GM23248 (cell line): ENCODE measurements at regions not wholly inside any gene's neighbourhood (a gene's known extent, or its start where the extent isn't known, plus 50 kb on each side); places are given as distances from the start of the nearest gene placed in this dataset.

Source experiments
- EZH2 ChIP-seq: fragments of 200-600 bp; sonication (generic); IDR thresholded peaks from 2 replicates; pipeline ENCODE4 v1.6.1; 2018; ENCODE audit warnings: antibody characterized with exemption, mild to moderate bottlenecking; ENCODE audit not compliant: insufficient read depth, poor library complexity, severe bottlenecking
- EZH2phosphoT487 ChIP-seq: fragments of 200-600 bp; sonication (generic); IDR thresholded peaks from 2 replicates; pipeline ENCODE4 v1.6.1; 2018; ENCODE audit warnings: antibody characterized with exemption, moderate library complexity, mild to moderate bottlenecking, low read depth; ENCODE audit not compliant: insufficient read depth

DNA sequence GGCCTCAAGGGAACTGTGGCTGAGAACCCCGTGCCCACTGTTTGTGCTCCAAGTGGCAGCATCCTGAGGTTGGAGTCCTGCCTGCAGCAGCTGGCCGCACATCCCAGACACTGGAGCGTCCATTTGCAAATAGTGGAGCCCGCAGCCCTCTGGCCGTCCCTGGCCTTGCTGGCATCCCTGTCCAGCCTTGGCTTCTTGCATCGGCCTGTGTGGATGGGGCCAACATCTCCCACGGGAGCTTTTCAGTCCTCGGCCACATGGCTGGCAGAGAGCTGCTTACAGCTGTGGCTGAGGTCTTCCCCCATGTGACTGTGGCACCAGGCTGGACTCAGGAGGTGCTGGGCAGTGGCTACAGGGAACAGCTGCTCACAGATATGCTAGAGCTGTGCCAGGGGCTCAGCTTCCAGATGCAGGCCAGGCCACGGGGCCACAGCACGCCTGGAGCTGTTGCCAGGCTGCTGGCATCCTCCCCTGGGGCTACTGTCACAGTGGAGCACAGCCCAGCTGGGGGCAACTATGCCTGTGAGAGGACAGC lies 71.2 kb downstream of the FAM43A start:
- no peak for TF ChIP-seq EZH2phosphoT487
- TF ChIP-seq EZH2 = no peak
